Caco-2 (cell line): ENCODE measurements at regions not wholly inside any gene's neighbourhood (a gene's known extent, or its start where the extent isn't known, plus 50 kb on each side); places are given as distances from the start of the nearest gene placed in this dataset.

Experiments
- BruUV-seq: library from RNA; stranded (reverse); fragments of 400-500 nt; replicated peaks from 2 replicates; lab custom pipeline; 2021; lab: Mats Ljungman, UMichigan
- CTCF ChIA-PET: fragments of 300-600 bp; sonication (Branson Sonifier 250); formaldehyde crosslinking; loops from one replicate; lab custom pipeline; 2022; ENCODE audit warnings: antibody characterized with exemption; lab: Charles Lee
- POLR2A ChIA-PET: fragments of 300-600 bp; sonication (Branson Sonifier 250); formaldehyde crosslinking; loops from one replicate; lab custom pipeline; 2022; ENCODE audit warnings: antibody characterized with exemption; lab: Charles Lee
- DNase-seq, 2 experiments: peaks; one replicate each; pipeline versions ENCODE4 v3.0.0 to v3.0.0-alpha.2; 2020 to 2022
- H3K27me3 ChIP-seq: replicated peaks from 2 replicates; pipeline ENCODE4 v1.6.0; 2011; ENCODE audit warnings: low read length; ENCODE audit not compliant: control insufficient read depth, insufficient read depth
- H3K36me3 ChIP-seq: 2 replicates; pipeline ENCODE4 v1.5.1; 2011; ENCODE audit warnings: low read length; ENCODE audit not compliant: control insufficient read depth, insufficient read depth
- H3K4me1 ChIP-seq: fragments of 250-450 bp; sonication (Bioruptor Pico); 2 replicates; pipeline ENCODE4 v1.5.1; 2020; ENCODE audit warnings: mild to moderate bottlenecking
- H3K4me3 ChIP-seq: 2 replicates; pipeline ENCODE4 v1.5.1; 2011; ENCODE audit warnings: low read depth, mild to moderate bottlenecking, control low read depth, low read length
- H3K9me3 ChIP-seq: fragments of 250-450 bp; sonication (Bioruptor Pico); 2 replicates; pipeline ENCODE4 v1.5.1; 2020; ENCODE audit warnings: mild to moderate bottlenecking, moderate library complexity
- H3K27ac Mint-ChIP-seq: one replicate; pipeline ENCODE4 v1.8.0; 2022; ENCODE audit warnings: mixed read lengths; ENCODE audit not compliant: unreplicated experiment
- H3K27me3 Mint-ChIP-seq: one replicate; pipeline ENCODE4 v1.8.0; 2022; ENCODE audit warnings: mixed read lengths; ENCODE audit not compliant: insufficient read depth, unreplicated experiment
- H3K36me3 Mint-ChIP-seq: one replicate; pipeline ENCODE4 v1.8.0; 2022; ENCODE audit warnings: mild to moderate bottlenecking, mixed read lengths; ENCODE audit not compliant: insufficient read depth, unreplicated experiment
- H3K4me1 Mint-ChIP-seq: one replicate; pipeline ENCODE4 v1.8.0; 2022; ENCODE audit warnings: low read depth, mixed read lengths; ENCODE audit not compliant: unreplicated experiment
- H3K4me3 Mint-ChIP-seq: one replicate; pipeline ENCODE4 v1.8.0; 2022; ENCODE audit warnings: mild to moderate bottlenecking, moderate library complexity, mixed read lengths; ENCODE audit not compliant: unreplicated experiment
- H3K9me3 Mint-ChIP-seq: one replicate; pipeline ENCODE4 v1.8.0; 2022; ENCODE audit warnings: mixed read lengths; ENCODE audit not compliant: unreplicated experiment
- CTCF ChIP-seq, 2 experiments: fragments of 200-600 bp in 1 of 2; IDR thresholded peaks; 1 replicate in 1 of 2; 2 replicates in 1 of 2; pipeline versions ENCODE4 v1.5.1 to v1.8.0; 2011 to 2022; ENCODE audit warnings: antibody characterized with exemption in 1 of 2, control low read depth in 1 of 2, inconsistent platforms in 1 of 2, low read depth in 1 of 2, low read length in 1 of 2, mild to moderate bottlenecking in 1 of 2, moderate library complexity in 1 of 2; ENCODE audit not compliant: insufficient read depth in 1 of 2, severe bottlenecking in 1 of 2, unreplicated experiment in 1 of 2
- intact Hi-C: fragments of 100-400 bp; cut with micrococcal nuclease; formaldehyde crosslinking; loops from one replicate; pipeline ENCODE4 v1.10.0; 2022; ENCODE audit not compliant: unreplicated experiment

DNA sequence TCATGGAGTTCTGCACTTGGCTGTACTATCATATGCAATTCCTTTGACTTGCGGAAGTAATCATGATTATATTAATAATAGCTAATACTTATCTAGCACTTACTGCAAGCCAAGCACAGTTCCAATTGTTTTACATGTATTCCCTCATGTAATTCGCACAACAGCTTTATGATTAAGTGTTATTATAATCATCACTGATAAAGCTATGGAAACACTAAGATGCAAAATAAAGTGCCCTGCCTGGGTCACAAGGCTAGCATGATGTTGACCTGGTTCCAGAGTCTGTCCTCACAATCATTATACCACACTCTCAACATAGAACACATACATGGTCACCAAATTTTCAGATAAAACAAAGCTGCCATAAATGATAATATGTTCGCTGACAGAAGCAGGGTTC is 234.6 kb downstream of the FMR1NB start:
- DNase-seq = no peak
- H3K27me3 Mint-ChIP-seq = no peaks in the 10 kb centered on the region
- H3K36me3 ChIP-seq = no peaks in the 10 kb centered on the region
- no TSS peak for BruUV-seq
- ChIA-PET CTCF (no interaction called here), POLR2A (no interaction called here)
- no peaks in the 10 kb centered on the region for H3K4me1 Mint-ChIP-seq
- no peaks in the 10 kb centered on the region for H3K36me3 Mint-ChIP-seq
- H3K9me3 Mint-ChIP-seq = no peaks in the 10 kb centered on the region
- H3K9me3 ChIP-seq = no peaks in the 10 kb centered on the region
- no peak overlapping the region for H3K27ac Mint-ChIP-seq
- H3K4me3 ChIP-seq = no peak overlapping the region
- H3K4me1 ChIP-seq = no peaks in the 10 kb centered on the region
- no peak for TF ChIP-seq CTCF (IDR thresholded peaks at IDR 0.05; ENCODE audit: insufficient read depth in 1 of 2, low read depth in 1 of 2, low read length in 1 of 2, severe bottlenecking in 1 of 2, unreplicated experiment in 1 of 2)
- no peak overlapping the region for H3K4me3 Mint-ChIP-seq
- intact Hi-C loops = no loop called here
- no peaks in the 10 kb centered on the region for H3K27me3 ChIP-seq

GRCh38 chrX:148223361-148223760 is 242.2 kb downstream of the FMR1NB start:
- Mint-ChIP-seq H3K9me3 (no peaks in the 10 kb centered on the region), H3K27ac (no peak overlapping the region), H3K36me3 (no peaks in the 10 kb centered on the region), H3K4me1 (no peaks in the 10 kb centered on the region), H3K4me3 (no peak overlapping the region), H3K27me3 (no peaks in the 10 kb centered on the region)
- DNase-seq = no peak
- TF ChIP-seq CTCF (IDR thresholded peaks at IDR 0.05; ENCODE audit: insufficient read depth in 1 of 2, low read depth in 1 of 2, low read length in 1 of 2, severe bottlenecking in 1 of 2, unreplicated experiment in 1 of 2) = no peak
- ChIA-PET POLR2A (no interaction called here), CTCF (no interaction called here)
- H3K36me3 ChIP-seq = no peaks in the 10 kb centered on the region
- H3K4me3 ChIP-seq = no peak overlapping the region
- BruUV-seq = no TSS peak
- intact Hi-C loops = no loop called here
- H3K27me3 ChIP-seq = no peaks in the 10 kb centered on the region
- H3K4me1 ChIP-seq = no peaks in the 10 kb centered on the region
- no peaks in the 10 kb centered on the region for H3K9me3 ChIP-seq

DNA sequence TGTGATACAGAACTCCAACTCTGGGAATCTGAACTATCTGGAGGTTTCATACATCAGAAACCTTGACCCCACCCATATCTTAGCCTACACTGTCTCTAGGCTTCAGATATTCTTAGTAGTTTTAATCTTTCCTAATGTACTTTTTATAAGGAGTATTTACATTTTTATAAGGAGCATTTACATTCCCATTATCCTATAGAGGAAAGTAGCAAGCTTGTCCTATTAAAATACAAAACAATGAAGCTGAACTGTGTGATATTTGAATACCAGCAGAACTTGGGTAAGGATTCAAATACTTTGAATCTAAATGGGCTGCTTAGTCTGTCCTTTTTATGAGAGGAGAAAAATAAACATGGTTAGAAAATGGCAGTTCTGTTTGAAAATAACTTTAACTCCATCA is 247.4 kb downstream of the FMR1NB start:
- no peaks in the 10 kb centered on the region for H3K27me3 ChIP-seq
- Mint-ChIP-seq H3K4me3 (no peak overlapping the region), H3K4me1 (no peaks in the 10 kb centered on the region), H3K9me3 (no peaks in the 10 kb centered on the region), H3K27ac (no peak overlapping the region), H3K36me3 (no peaks in the 10 kb centered on the region), H3K27me3 (no peaks in the 10 kb centered on the region)
- no peaks in the 10 kb centered on the region for H3K4me1 ChIP-seq
- H3K4me3 ChIP-seq = no peak overlapping the region
- no peaks in the 10 kb centered on the region for H3K36me3 ChIP-seq
- no peak for TF ChIP-seq CTCF (IDR thresholded peaks at IDR 0.05; ENCODE audit: insufficient read depth in 1 of 2, low read depth in 1 of 2, low read length in 1 of 2, severe bottlenecking in 1 of 2, unreplicated experiment in 1 of 2)
- ChIA-PET CTCF (no interaction called here), POLR2A (no interaction called here)
- intact Hi-C loops = no loop called here
- no TSS peak for BruUV-seq
- no peaks in the 10 kb centered on the region for H3K9me3 ChIP-seq
- no peak for DNase-seq
